CMK (cell line): ENCODE measurements at regions not wholly inside any gene's neighbourhood (a gene's known extent, or its start where the extent isn't known, plus 50 kb on each side); places are given as distances from the start of the nearest gene placed in this dataset.

Source experiments
- DNase-seq: peaks from one replicate; pipeline ENCODE4 v3.0.0-alpha.2; 2010; ENCODE audit warnings: low read depth

DNA sequence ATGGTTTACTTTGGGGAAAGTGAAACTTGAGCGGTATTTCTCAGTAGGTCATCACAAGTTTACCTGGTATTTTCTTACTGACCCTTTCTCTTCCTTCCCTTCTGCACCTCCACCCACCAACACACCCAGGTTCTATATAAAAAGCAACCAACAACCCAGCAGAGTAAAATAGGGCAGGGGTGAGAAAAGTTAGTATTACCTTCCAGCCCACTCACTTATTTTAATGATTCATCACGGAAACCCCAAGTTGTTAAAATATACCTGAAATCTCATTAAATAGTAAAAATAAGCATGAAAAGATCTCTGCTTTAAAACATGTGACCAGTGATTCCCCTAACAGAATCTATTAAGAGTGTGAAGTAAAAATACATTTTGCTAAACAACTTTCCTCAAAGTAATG, 306.1 kb downstream of the ZEB2 start:
- DNase-seq: no peak

GRCh38 chr2:144211826-144212225, 308.1 kb downstream of the ZEB2 start:
- no peak for DNase-seq

GRCh38 chr2:144211065-144211464, 308.9 kb downstream of the ZEB2 start:
- DNase-seq: no peak

DNA sequence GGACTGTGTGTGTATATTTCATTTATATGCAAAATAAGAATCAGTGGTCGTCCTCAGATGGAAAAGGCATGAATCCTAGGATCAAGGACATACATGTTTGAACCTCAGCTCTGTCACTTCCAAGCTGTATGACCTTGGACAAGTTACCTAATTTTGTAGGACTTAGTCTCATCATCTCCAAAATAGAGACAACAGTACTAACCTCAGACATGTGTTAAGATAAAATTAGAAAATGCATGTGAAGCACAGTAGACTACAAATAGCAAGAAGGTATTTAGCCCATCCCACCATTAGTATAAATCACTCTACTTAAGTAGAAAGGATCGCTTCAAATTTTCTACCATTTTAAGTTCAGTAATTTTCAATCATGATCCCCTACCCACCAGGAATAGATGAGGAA, 309.8 kb downstream of the ZEB2 start:
- no peak for DNase-seq

DNA sequence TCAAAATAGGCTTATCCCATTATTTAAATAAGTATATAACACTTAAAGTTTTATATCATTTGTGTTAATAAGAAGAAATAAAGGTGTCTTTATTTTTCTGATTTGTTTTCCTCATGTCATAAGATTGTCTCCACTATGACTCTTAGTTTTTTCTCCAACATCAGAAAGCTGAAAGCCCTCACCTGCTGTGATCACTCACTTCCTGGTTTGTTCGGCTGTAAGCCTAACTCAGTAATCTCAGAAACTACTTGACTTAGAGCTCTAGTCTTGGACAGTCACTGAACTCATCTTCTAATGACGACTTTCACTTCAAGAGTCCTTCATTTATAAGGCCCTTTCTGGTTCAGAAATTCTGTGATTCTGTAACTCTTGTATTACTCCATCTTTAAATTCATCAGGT, 311.0 kb downstream of the ZEB2 start:
- DNase-seq: no peak

- no peak for DNase-seq
Measured at GRCh38 chr2:144206019-144206418, 313.9 kb downstream of the ZEB2 start.

DNA sequence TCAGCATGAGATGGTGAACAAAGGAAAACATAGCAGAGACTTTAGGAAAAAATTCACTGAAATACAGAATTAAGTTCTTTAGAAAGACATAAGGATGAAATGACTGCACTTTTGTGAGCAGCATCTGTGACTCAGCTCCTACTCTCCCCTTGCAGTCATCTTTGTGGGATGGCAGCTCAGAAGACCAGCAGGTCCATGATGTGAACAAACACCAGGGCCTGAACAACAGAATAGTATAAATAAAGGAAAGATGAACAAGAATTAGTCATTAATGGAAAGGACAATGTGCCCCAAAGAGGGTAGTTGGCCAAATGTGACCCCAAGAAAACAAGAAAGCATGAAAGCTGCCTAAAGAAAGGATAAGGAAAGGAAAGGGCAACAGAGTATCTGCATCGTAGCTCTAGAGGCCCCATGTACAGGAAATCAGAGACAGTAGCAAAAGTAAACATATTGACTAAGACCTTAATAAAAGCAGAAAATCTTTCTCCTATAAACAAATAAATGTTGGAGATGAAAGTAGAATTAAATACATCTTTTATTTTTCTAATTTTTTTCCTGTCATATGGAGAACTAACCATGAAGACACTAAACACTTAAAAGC, 318.0 kb downstream of the ZEB2 start:
- no peak for DNase-seq

DNA sequence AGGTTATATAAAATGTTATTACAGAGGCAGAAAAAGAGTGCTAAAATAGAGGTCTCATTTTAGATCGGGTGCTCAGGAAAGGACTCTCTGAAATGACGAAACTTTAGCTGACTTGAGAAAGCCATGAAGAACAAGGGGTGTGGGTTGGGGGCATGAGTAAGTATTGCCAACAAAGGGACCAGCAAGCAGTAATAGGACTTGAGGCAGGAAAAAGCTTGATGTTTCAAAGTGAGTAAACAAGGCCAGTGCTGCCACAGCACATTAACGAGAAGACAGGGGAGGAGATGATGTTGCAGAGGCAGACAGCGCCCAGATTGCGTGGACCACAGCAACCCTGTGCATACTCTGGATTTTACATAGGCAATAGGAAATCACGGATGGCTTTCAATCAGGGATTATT, 318.8 kb downstream of the ZEB2 start:
- DNase-seq: no peak

DNA sequence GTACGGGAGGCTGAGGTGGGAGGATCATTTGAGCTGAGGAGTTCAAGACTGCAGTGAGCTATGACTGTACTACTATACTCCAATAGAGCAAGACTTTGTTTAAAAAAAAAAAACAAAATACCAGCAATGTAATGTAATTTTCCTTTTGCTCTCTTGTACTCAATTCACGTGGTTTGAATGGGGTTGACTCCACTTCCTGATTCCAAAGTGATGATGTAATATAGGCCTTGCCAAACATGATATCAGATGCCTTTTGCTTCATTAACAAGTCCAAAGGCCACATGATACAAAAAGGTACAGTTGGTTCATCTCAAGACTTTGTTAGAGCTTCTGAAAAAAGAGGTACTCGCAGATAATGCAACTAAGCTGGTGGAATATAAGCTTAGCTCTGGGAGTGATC, 321.8 kb downstream of the ZEB2 start:
- no peak for DNase-seq

GRCh38 chr2:144194326-144195071, 325.4 kb downstream of the ZEB2 start:
- DNase-seq: no peak

DNA sequence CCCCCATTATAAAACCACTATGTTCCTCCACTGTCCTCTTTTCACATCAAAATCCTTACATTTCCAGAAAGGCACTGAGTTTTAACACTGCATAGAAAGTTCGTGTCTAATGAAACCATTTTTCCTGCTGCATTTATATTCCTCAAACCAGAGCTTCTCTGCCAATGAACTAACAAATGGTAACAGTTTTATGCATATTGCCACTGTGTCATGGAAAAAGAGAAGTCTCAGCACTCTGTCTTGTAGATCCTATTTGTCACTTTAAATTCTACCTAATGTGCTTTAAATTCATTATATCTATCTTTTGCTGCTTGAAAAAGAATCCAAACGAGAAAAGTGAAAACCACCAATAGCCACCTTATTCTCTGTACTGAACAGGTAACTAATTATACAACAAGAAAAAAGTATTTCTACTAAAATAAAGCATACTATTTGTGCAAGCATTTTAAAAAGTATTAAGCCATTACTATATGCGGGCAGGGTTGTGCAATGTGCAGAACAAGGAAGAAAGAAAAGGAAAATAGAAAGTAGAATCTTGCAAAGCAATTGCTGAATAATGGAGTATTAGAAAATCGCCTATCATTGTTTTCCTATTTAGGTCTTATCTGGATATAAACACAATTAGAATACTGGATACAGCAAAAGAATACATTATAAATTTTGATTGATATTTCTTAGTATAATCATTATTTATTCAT, 328.9 kb downstream of the ZEB2 start:
- no peak for DNase-seq

GRCh38 chr2:144183727-144184126, 336.2 kb downstream of the ZEB2 start:
- DNase-seq: no peak

DNA sequence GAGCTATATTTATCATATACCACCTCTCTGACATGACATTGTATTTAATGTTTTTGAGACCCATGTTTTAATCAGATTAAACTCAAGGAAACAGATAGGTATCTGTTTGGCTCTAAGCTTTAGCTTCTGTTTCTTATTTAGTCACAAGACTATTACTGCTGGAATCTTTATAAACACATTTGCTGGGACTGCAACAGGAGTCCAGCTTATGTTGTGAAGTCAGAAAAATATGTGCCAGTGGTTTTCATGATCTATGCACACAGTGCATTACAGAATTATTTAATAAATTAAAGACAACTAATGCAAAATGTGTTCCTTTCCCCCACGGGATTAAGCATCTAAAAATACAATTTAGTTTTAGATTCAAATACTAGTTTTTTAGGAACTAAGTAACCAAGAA, 338.9 kb downstream of the ZEB2 start:
- no peak for DNase-seq

GRCh38 chr2:144180131-144180530, 339.8 kb downstream of the ZEB2 start:
- no peak for DNase-seq

DNA sequence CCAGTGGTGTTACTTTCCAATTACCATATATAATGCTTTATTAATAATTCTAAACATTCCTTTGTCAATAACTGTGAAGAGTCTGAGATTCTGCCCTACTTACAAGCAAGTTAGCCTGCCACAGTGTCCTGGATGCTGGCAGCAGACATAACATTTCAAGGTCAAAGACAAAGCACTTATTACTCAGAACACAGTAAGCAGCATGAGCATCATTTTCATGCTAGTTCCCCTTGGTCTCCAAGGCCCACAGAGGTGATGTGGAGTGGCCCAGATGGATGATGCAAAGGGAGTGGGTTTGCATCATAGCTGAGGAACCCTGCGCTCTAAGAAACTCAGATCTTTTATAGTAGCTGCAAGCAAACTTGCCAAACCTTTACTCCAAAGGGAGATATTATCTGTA, 349.7 kb downstream of the ZEB2 start:
- no peak for DNase-seq

- no peak for DNase-seq
Measured at GRCh38 chr2:144166743-144167142, 353.2 kb downstream of the ZEB2 start.

- no peak for DNase-seq
Measured at GRCh38 chr2:144165599-144166250, 354.2 kb downstream of the ZEB2 start.

- no peak for DNase-seq
Measured at GRCh38 chr2:144163592-144163991, 356.3 kb downstream of the ZEB2 start.

- DNase-seq: no peak
Measured at GRCh38 chr2:144162652-144163051, 357.3 kb downstream of the ZEB2 start.

DNA sequence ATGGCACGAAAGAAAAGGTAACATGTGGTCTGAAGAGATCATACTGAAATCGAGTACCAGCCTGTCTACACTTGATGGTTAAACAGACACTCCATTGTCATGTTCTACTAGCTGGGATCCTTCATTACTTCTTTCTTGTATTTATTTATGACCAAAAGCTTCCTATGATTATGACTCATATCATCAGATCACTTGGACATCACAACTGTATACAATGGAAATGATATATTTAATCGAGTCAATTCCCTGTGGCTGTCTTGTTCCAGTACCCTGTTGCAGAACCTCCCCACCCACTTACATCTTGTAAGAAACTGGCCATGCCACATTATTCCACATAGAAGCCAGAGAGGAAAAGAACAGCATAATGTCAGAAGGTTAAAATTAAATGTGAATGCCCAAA, 358.9 kb downstream of the ZEB2 start:
- no peak for DNase-seq

- no peak for DNase-seq
Measured at GRCh38 chr2:144159240-144159639, 360.7 kb downstream of the ZEB2 start.

DNA sequence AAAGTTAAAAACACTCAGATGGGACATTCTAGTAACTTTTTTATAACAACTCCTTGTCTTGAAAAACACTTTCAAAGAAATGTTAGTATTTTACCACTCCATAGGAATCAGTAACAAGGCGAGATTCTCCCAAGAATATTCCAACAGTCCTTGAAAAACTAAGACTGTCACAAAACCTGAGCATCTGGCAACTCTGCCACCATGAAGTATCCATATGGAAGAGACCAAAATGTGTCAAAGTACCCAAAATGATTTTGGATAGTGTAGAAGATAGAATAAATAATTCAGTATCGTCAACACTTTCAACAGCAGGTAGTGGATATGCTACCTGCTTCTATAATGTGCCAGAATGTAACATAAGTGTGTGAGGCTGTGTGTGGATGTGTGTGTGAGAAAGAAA, 361.8 kb downstream of the ZEB2 start:
- no peak for DNase-seq
